ENCODE measurements at regions not wholly inside any gene's neighbourhood (a gene's known extent, or its start where the extent isn't known, plus 50 kb on each side); places are given as distances from the start of the nearest gene placed in this dataset.

- TF ChIP-seq CTCF (IDR thresholded peaks at IDR 0.05; ENCODE audit: low read length) (peak; percentile 18; the same call in 1 of the 2 replicates), EZH2 (IDR thresholded peaks at IDR 0.05; ENCODE audit: borderline replicate concordance, low read length) (no peak)
Observed at GRCh38 chr1:193787061-193787460, 600.6 kb upstream of the B3GALT2 start.
